ENCODE measurements at regions not wholly inside any gene's neighbourhood (a gene's known extent, or its start where the extent isn't known, plus 50 kb on each side); places are given as distances from the start of the nearest gene placed in this dataset.
"Not testable (repeated sequence)": the region's sequence is repeated elsewhere in the genome, so short reads cannot be mapped to it uniquely, and the experiment has no call there.

- not testable (repeated sequence) for DNase-seq
These were observed 61.0 kb downstream of the SPDYE17 start for GRCh38 chr7:76971201-76971600.

- DNase-seq: not testable (repeated sequence)
These were observed 62.3 kb downstream of the SPDYE17 start for GRCh38 chr7:76969892-76970291.

- not testable (repeated sequence) for DNase-seq
These were observed 66.2 kb downstream of the SPDYE17 start for GRCh38 chr7:76965731-76966548.

- not testable (repeated sequence) for DNase-seq
These were observed 68.1 kb downstream of the SPDYE17 start for GRCh38 chr7:76964050-76964449.

- not testable (repeated sequence) for DNase-seq
These were observed 69.1 kb downstream of the SPDYE17 start for GRCh38 chr7:76963061-76963460.

GRCh38 chr7:76960400-76960986 lies 71.7 kb downstream of the SPDYE17 start:
- not testable (repeated sequence) for DNase-seq

GRCh38 chr7:76959573-76960399 lies 72.4 kb downstream of the SPDYE17 start:
- not testable (repeated sequence) for DNase-seq

GRCh38 chr7:76956531-76956930 lies 75.6 kb downstream of the SPDYE17 start:
- not testable (repeated sequence) for DNase-seq

GRCh38 chr7:76955124-76955523 lies 77.0 kb downstream of the SPDYE17 start:
- not testable (repeated sequence) for DNase-seq

- not testable (repeated sequence) for DNase-seq
These were observed 87.6 kb downstream of the SPDYE17 start for GRCh38 chr7:76944603-76945002.

- not testable (repeated sequence) for DNase-seq
These were observed 90.1 kb downstream of the SPDYE17 start for GRCh38 chr7:76941809-76942765.

- not testable (repeated sequence) for DNase-seq
These were observed 94.4 kb downstream of the SPDYE17 start for GRCh38 chr7:76937781-76938180.

- not testable (repeated sequence) for DNase-seq
These were observed 94.8 kb downstream of the SPDYE17 start for GRCh38 chr7:76937330-76937729.

GRCh38 chr7:76936346-76936745 lies 95.8 kb downstream of the SPDYE17 start:
- DNase-seq: not testable (repeated sequence)

GRCh38 chr7:76934711-76935110 lies 97.5 kb downstream of the SPDYE17 start:
- DNase-seq: not testable (repeated sequence)

- not testable (repeated sequence) for DNase-seq
These were observed 99.2 kb downstream of the SPDYE17 start for GRCh38 chr7:76932957-76933356.

GRCh38 chr7:76931441-76931840 lies 100.7 kb downstream of the SPDYE17 start:
- not testable (repeated sequence) for DNase-seq

- not testable (repeated sequence) for DNase-seq
These were observed 101.7 kb downstream of the SPDYE17 start for GRCh38 chr7:76930416-76930815.

GRCh38 chr7:76928751-76929150 lies 103.4 kb downstream of the SPDYE17 start:
- DNase-seq: not testable (repeated sequence)

- DNase-seq: not testable (repeated sequence)
These were observed 104.3 kb downstream of the SPDYE17 start for GRCh38 chr7:76927741-76928393.

GRCh38 chr7:76926416-76926815 lies 105.7 kb downstream of the SPDYE17 start:
- not testable (repeated sequence) for DNase-seq

Data from NCI-H748 treated with DMSO at 0.1 percent for 48 hours (cell line).